ENCODE measurements at regions not wholly inside any gene's neighbourhood (a gene's known extent, or its start where the extent isn't known, plus 50 kb on each side); places are given as distances from the start of the nearest gene placed in this dataset.
A peak's percentile ranks its signal among the peaks of the same experiment; 100 is the strongest.

DNA sequence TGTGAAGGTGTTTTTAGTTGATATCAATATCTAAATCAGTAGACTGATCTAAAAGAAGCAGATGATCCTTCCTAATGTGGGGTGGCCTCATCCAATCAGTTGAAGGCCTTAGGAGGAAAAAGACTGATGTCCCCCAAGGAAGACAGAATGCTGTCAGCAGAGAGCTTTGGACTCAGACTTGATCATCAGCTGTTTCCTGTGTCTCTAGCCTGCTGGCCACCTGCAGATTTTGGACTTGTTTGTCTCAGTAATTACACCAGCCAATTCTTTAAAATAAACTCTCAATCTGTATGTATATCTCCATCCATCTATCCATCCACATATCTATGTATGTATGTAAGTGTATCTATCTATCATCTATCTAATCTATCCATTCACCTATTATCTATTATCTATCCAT, 301.3 kb downstream of the LPIN1 start:
- no peak for ATAC-seq
- Histone ChIP-seq H3K4me1 (no peaks in the 10 kb centered on the region), H3K4me3 (no peak overlapping the region), H3K27ac (no peak overlapping the region), H3K27me3 (no peaks in the 10 kb centered on the region), H3K36me3 (replicated peaks in 1 of 2; ENCODE audit: insufficient read depth in 1 of 2, low read depth in 2 of 2) (no peaks in the 10 kb centered on the region), H3K9me3 (no peaks in the 10 kb centered on the region)
- TF ChIP-seq POLR2A (IDR thresholded peaks at IDR 0.05) (no peak), CTCF (IDR thresholded peaks at IDR 0.05) (no peak)
- intact Hi-C loops (cut with DNase I): no loop called here
- DNase-seq: no peak

GRCh38 chr2:12048550-12048949, 302.1 kb downstream of the LPIN1 start:
- WGBS, 2 donors: 40 to 66% methylated on average over 2 to 4 of the region's 4 CpGs
- H3K27ac ChIP-seq: no peak overlapping the region
- H3K9me3 ChIP-seq: no peaks in the 10 kb centered on the region
- intact Hi-C loops (cut with DNase I): no loop called here
- H3K4me3 ChIP-seq: no peak overlapping the region
- H3K4me1 ChIP-seq: no peaks in the 10 kb centered on the region
- no peak for ATAC-seq
- DNase-seq: no peak
- no peak for TF ChIP-seq CTCF (IDR thresholded peaks at IDR 0.05)
- no peak for TF ChIP-seq POLR2A (IDR thresholded peaks at IDR 0.05)
- no peaks in the 10 kb centered on the region for H3K36me3 ChIP-seq (replicated peaks in 1 of 2; ENCODE audit: insufficient read depth in 1 of 2, low read depth in 2 of 2)
- no peaks in the 10 kb centered on the region for H3K27me3 ChIP-seq

DNA sequence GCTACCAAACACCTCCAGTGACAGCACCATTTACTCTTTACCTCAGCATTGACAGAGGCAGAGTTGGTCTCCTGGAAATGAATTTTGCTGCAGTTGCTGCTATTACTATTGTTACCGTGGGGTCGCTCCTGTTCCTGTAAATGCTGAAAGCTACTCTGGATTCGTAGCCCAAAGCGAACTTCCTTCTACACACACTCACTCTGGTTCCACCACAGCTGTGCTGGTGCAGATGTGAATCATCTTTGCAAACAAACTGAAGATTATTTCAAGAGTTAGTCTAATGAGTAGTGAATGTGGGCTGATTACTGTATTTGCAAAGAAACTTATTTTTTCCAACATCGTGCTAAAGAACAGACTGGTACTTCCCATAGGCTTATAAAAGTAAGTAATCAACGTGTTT, 304.0 kb downstream of the LPIN1 start:
- no peak for ATAC-seq
- H3K4me3 ChIP-seq: no peak overlapping the region

DNA sequence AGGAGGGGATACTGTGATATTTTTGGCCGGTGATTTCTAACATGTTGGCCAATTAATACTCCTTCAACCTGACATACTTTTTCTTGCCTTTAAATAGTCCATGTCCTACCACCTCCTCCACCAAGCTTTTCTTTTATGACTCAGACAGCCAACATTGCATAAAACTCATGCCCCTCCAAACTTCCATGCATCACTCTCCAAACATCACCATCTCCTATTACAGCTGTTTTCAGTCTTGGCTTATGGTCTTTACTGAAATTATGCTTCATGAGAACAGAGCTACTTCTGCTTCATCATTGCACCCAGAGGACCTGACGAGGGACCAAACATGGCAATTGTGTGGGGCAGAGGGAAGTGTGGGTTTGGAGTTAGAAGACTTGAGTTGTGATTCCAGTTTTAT, 305.4 kb downstream of the LPIN1 start:
- Histone ChIP-seq H3K4me3 (no peak overlapping the region), H3K27me3 (no peaks in the 10 kb centered on the region), H3K9me3 (no peaks in the 10 kb centered on the region), H3K4me1 (no peaks in the 10 kb centered on the region), H3K27ac (no peak overlapping the region), H3K36me3 (replicated peaks in 1 of 2; ENCODE audit: insufficient read depth in 1 of 2, low read depth in 2 of 2) (no peaks in the 10 kb centered on the region)
- WGBS, 2 donors: 72 to 75% methylated on average over 2 of the region's 2 CpGs
- DNase-seq (no peak), ATAC-seq (no peak)
- intact Hi-C loops (cut with DNase I): no loop called here
- TF ChIP-seq CTCF (IDR thresholded peaks at IDR 0.05) (no peak), POLR2A (IDR thresholded peaks at IDR 0.05) (no peak)

More for the DNA sequence above, 304.0 kb downstream of the LPIN1 start:
- no peak overlapping the region for H3K27ac ChIP-seq
- no peaks in the 10 kb centered on the region for H3K36me3 ChIP-seq (replicated peaks in 1 of 2; ENCODE audit: insufficient read depth in 1 of 2, low read depth in 2 of 2)
- TF ChIP-seq POLR2A (IDR thresholded peaks at IDR 0.05): no peak
- no peak for TF ChIP-seq CTCF (IDR thresholded peaks at IDR 0.05)
- H3K27me3 ChIP-seq: no peaks in the 10 kb centered on the region
- DNase-seq: peak in 1 of 4 donors; percentile 6
- 51 to 60% methylated on average over 6 of the region's 6 CpGs for WGBS, 2 donors
- intact Hi-C loops (cut with DNase I): no loop called here
- no peaks in the 10 kb centered on the region for H3K4me1 ChIP-seq
- H3K9me3 ChIP-seq: no peaks in the 10 kb centered on the region

- ATAC-seq (no peak), DNase-seq (no peak)
- 75 to 78% methylated on average over 3 of the region's 3 CpGs for WGBS, 2 donors
- no peaks in the 10 kb centered on the region for H3K36me3 ChIP-seq (replicated peaks in 1 of 2; ENCODE audit: insufficient read depth in 1 of 2, low read depth in 2 of 2)
- H3K4me3 ChIP-seq: no peak overlapping the region
- H3K27ac ChIP-seq: no peak overlapping the region
- H3K4me1 ChIP-seq: no peaks in the 10 kb centered on the region
- H3K9me3 ChIP-seq: no peaks in the 10 kb centered on the region
- intact Hi-C loops (cut with DNase I): no loop called here
- no peaks in the 10 kb centered on the region for H3K27me3 ChIP-seq
- no peak for TF ChIP-seq CTCF (IDR thresholded peaks at IDR 0.05)
- TF ChIP-seq POLR2A (IDR thresholded peaks at IDR 0.05): no peak
Measured at GRCh38 chr2:12052796-12053195, 306.4 kb downstream of the LPIN1 start.
